Neural progenitor cell (in vitro differentiated cells): ENCODE measurements at regions not wholly inside any gene's neighbourhood (a gene's known extent, or its start where the extent isn't known, plus 50 kb on each side); places are given as distances from the start of the nearest gene placed in this dataset.

ENCODE experiments used
- EZH2 ChIP-seq: fragments of 200-600 bp; sonication (generic); IDR thresholded peaks from 2 replicates; pipeline ENCODE4 v1.6.1; 2017; ENCODE audit warnings: antibody characterized with exemption, mild to moderate bottlenecking, moderate library complexity
- EZH2phosphoT487 ChIP-seq: fragments of 200-600 bp; sonication (generic); IDR thresholded peaks from 2 replicates; pipeline ENCODE4 v1.6.1; 2017; ENCODE audit warnings: antibody characterized with exemption
- TF ChIP-seq, protein P1 (sequence below): fragments of 200-600 bp; sonication (generic); IDR thresholded peaks from 2 replicates; pipeline ENCODE4 v1.5.1; 2017; ENCODE audit warnings: antibody characterized with exemption, mild to moderate bottlenecking

DNA sequence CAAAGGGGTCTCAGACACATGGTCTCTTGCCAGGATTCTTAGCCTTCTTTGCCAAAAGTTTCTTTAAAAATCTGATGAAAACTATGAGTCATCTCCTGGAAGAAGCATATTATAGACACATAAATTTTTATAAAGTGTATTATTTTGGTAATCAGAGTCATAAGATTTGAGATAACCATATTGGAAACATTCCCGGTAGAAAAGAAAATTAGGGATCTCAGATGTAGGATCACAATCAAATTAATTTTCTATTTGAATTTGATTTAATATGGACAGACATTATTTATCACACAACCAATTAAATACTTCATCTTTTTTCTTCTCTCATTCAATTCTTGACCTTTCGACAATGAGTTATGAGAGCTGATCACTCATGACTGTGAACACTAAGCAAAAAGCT lies 347.7 kb upstream of the CDH8 start:
- TF ChIP-seq, protein P1, sequence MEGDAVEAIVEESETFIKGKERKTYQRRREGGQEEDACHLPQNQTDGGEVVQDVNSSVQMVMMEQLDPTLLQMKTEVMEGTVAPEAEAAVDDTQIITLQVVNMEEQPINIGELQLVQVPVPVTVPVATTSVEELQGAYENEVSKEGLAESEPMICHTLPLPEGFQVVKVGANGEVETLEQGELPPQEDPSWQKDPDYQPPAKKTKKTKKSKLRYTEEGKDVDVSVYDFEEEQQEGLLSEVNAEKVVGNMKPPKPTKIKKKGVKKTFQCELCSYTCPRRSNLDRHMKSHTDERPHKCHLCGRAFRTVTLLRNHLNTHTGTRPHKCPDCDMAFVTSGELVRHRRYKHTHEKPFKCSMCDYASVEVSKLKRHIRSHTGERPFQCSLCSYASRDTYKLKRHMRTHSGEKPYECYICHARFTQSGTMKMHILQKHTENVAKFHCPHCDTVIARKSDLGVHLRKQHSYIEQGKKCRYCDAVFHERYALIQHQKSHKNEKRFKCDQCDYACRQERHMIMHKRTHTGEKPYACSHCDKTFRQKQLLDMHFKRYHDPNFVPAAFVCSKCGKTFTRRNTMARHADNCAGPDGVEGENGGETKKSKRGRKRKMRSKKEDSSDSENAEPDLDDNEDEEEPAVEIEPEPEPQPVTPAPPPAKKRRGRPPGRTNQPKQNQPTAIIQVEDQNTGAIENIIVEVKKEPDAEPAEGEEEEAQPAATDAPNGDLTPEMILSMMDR, result no peak
- TF ChIP-seq EZH2, result no peak
- TF ChIP-seq EZH2phosphoT487, result no peak
